HG02981 (cell line): ENCODE measurements at regions not wholly inside any gene's neighbourhood (a gene's known extent, or its start where the extent isn't known, plus 50 kb on each side); places are given as distances from the start of the nearest gene placed in this dataset.

Experiments used
- ATAC-seq: cut with Tn5 transposase; IDR thresholded peaks from one replicate; pipeline ENCODE4 v1.9.1; 2021; ENCODE audit warnings: mild to moderate bottlenecking, moderate library complexity; ENCODE audit not compliant: unreplicated experiment

GRCh38 chr4:140809676-140810075 lies 53.5 kb upstream of the TBC1D9 start:
- ATAC-seq = no peak

GRCh38 chr4:140808256-140808655 lies 52.1 kb upstream of the TBC1D9 start:
- ATAC-seq = no peak

- ATAC-seq = peak; percentile 75
Measured at GRCh38 chr4:140807491-140808252, 51.5 kb upstream of the TBC1D9 start.

GRCh38 chr4:140806163-140806562 lies 50.0 kb upstream of the TBC1D9 start:
- peak; percentile 66 for ATAC-seq
